Kidney (tissue), 13 donors: ENCODE measurements at regions not wholly inside any gene's neighbourhood (a gene's known extent, or its start where the extent isn't known, plus 50 kb on each side); places are given as distances from the start of the nearest gene placed in this dataset.

Experiments used
- DNase-seq, 5 donors: peaks; one replicate each; pipeline ENCODE4 v3.0.0-alpha.2; 2013 to 2020
- FAIRE-seq: peaks from 2 replicates; lab custom pipeline; 2012; peaks lifted over from hg19 to GRCh38; lab: Jason Lieb, UNC
- H3K27ac ChIP-seq, 2 donors: one replicate each; pipeline ENCODE4 v1.7.0; 2013; ENCODE audit warnings: low read depth in 2 of 2, low read length in 2 of 2, inconsistent platforms in 1 of 2
- H3K27me3 ChIP-seq: one replicate; pipeline ENCODE4 v1.7.1; 2013; ENCODE audit warnings: low read length, inconsistent platforms; ENCODE audit not compliant: control insufficient read depth, insufficient read depth
- H3K36me3 ChIP-seq, 3 donors: one replicate each; pipeline versions ENCODE4 v1.7.0 to v1.7.1; 2013; ENCODE audit warnings: low read length in 3 of 3, control low read depth in 1 of 3, inconsistent platforms in 1 of 3; ENCODE audit not compliant: insufficient read depth in 3 of 3, control insufficient read depth in 2 of 3
- H3K4me1 ChIP-seq, 3 donors: one replicate each; pipeline versions ENCODE4 v1.7.0 to v1.7.1; 2013; ENCODE audit warnings: low read length in 3 of 3, inconsistent platforms in 1 of 3, low read depth in 1 of 3; ENCODE audit not compliant: control insufficient read depth in 2 of 3, insufficient read depth in 2 of 3
- H3K4me3 ChIP-seq, 3 donors: one replicate each; pipeline versions ENCODE4 v1.7.0 to v1.8.1; 2013; ENCODE audit warnings: low read length in 3 of 3, control low read depth in 1 of 3, inconsistent platforms in 1 of 3
- H3K9ac ChIP-seq, 3 donors: one replicate each; pipeline versions ENCODE4 v1.7.0 to v1.7.1; 2013; ENCODE audit warnings: low read length in 3 of 3, control low read depth in 1 of 3, inconsistent platforms in 1 of 3
- H3K9me3 ChIP-seq, 3 donors: one replicate each; pipeline versions ENCODE4 v1.7.0 to v1.7.1; 2013; ENCODE audit warnings: low read length in 3 of 3, control low read depth in 1 of 3, inconsistent platforms in 1 of 3; ENCODE audit not compliant: control insufficient read depth in 2 of 3, insufficient read depth in 1 of 3
- intact Hi-C: fragments of 100-400 bp; cut with DNase I; formaldehyde crosslinking; loops from one replicate; pipeline ENCODE4 v1.11.1; 2022
- TF ChIP-seq, protein P1 (sequence below): IDR thresholded peaks from 3 replicates; pipeline ENCODE4 v1.5.1; 2012; ENCODE audit warnings: mild to moderate bottlenecking, moderate library complexity, borderline replicate concordance; ENCODE audit not compliant: insufficient read depth; ENCODE audit errors: extremely low read depth
- donor health status: control.
- donor health status: control.
- donor health status: control.
- donor health status: control.
- donor health status: control.
- donor health status: DM: yes; HTN: yes; CAD: no.
- donor health status: Normal renal cell carcinoma (clear cell type).

- FAIRE-seq (no peak), DNase-seq (peak; percentile 83 to 90 (median 89))
- TF ChIP-seq, protein P1, sequence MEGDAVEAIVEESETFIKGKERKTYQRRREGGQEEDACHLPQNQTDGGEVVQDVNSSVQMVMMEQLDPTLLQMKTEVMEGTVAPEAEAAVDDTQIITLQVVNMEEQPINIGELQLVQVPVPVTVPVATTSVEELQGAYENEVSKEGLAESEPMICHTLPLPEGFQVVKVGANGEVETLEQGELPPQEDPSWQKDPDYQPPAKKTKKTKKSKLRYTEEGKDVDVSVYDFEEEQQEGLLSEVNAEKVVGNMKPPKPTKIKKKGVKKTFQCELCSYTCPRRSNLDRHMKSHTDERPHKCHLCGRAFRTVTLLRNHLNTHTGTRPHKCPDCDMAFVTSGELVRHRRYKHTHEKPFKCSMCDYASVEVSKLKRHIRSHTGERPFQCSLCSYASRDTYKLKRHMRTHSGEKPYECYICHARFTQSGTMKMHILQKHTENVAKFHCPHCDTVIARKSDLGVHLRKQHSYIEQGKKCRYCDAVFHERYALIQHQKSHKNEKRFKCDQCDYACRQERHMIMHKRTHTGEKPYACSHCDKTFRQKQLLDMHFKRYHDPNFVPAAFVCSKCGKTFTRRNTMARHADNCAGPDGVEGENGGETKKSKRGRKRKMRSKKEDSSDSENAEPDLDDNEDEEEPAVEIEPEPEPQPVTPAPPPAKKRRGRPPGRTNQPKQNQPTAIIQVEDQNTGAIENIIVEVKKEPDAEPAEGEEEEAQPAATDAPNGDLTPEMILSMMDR: no peak
- H3K9me3 ChIP-seq: no peaks in the 10 kb centered on the region
- H3K36me3 ChIP-seq: no peaks in the 10 kb centered on the region
- peak overlapping the region; percentile 22 to 90 (median 60) for H3K9ac ChIP-seq
- peaks cover 0 to 4% (median 0%) of the 10 kb centered on the region in 3 donors for H3K4me1 ChIP-seq
- H3K27me3 ChIP-seq: peaks cover 34% of the 10 kb centered on the region
- intact Hi-C loops: loop anchor here (10.0 kb wide), 1 partner anchor 963 kb away; no protein-coding TSS in a partner anchor
- H3K27ac ChIP-seq: peak overlapping the region; percentile 76 to 87
- peak overlapping the region; percentile 78 to 93 (median 92) for H3K4me3 ChIP-seq
Observed at GRCh38 chr11:16607675-16608644, 130.5 kb upstream of the C11orf58 start.

- TF ChIP-seq, protein P1: no peak
- H3K27ac ChIP-seq: peak overlapping the region; percentile 76 to 87
- no peaks in the 10 kb centered on the region for H3K9me3 ChIP-seq
- H3K27me3 ChIP-seq: peaks cover 28% of the 10 kb centered on the region
- FAIRE-seq: no peak
- intact Hi-C loops: loop anchor here (10.0 kb wide), 1 partner anchor 962 kb away; no protein-coding TSS in a partner anchor
- DNase-seq: peak; percentile 72 to 86 (median 78)
- peaks cover 0 to 4% (median 0%) of the 10 kb centered on the region in 3 donors for H3K4me1 ChIP-seq
- no peaks in the 10 kb centered on the region for H3K36me3 ChIP-seq
- peak overlapping the region; percentile 78 to 93 (median 92) for H3K4me3 ChIP-seq
- H3K9ac ChIP-seq: peak overlapping the region; percentile 49 to 90 (median 67)
Observed at GRCh38 chr11:16606784-16607674, 131.4 kb upstream of the C11orf58 start.

DNA sequence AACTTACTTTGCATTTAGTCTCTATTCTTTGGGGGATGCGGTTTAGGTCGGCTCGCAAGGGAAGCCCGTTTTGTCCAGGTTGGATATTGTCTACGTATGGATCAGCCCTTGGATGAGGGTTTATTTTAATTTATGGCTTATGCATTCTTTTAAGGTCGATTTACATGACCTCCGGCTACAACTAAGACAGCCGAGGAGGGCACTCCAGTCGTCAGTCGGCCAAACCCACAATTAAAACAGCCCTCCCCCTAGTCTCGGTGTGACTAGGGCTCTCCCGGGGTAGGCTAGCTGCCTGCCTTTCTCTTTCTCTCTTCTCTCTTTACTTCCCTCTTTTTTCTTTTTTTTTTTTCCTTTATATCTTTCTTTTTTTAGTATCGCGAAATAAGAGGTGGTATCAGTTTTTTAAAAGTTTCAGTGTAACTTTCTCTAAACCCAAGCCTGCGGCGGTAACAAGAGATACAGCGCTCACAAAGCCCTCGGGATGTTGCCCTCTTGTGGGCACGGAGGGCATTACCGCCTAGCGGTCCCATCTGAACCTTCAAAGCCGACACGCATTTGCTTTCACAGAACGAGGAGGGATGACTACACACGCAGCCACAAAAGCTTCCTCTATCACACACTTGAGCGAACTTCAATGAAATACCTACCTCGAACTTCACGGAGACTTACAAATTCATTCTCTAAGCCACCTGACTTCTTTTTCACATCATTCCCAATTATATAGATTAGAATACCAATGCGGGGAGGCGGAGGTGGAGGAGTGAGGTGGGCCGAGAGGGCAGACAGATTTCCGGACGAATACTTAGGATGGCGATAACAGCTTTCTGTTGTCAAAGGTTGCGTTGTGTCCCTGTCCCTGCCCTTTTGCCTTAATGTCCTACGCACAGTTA lies 132.3 kb upstream of the C11orf58 start:
- Histone ChIP-seq H3K9me3 (no peaks in the 10 kb centered on the region), H3K27me3 (peaks cover 20% of the 10 kb centered on the region), H3K4me3 (peak overlapping the region; percentile 67 to 93 (median 92)), H3K9ac (peak overlapping the region; percentile 67 to 90 (median 72)), H3K36me3 (no peaks in the 10 kb centered on the region), H3K27ac (peak overlapping the region; percentile 88 to 95), H3K4me1 (peaks cover 0 to 2% (median 0%) of the 10 kb centered on the region in 3 donors)
- DNase-seq (peak; percentile 92 to 97 (median 94)), FAIRE-seq (peak; percentile 21)
- intact Hi-C loops: loop anchor here (10.0 kb wide), 1 partner anchor 961 kb away; no protein-coding TSS in a partner anchor
- TF ChIP-seq, protein P1: peak; percentile 86
